Activated CD4-positive, alpha-beta T cell treated with anti-CD3 and anti-CD28 coated beads, Interleukin-2, Interleukin-6, amounts not matched to agents 100 ng/mL and 50 ng/mL, durations not matched to agents 16 hours and 8 hours (primary cell): ENCODE measurements at regions not wholly inside any gene's neighbourhood (a gene's known extent, or its start where the extent isn't known, plus 50 kb on each side); places are given as distances from the start of the nearest gene placed in this dataset.
"Not testable (repeated sequence)": the region's sequence is repeated elsewhere in the genome, so short reads cannot be mapped to it uniquely, and the experiment has no call there.

Experiments used
- DNase-seq: peaks from one replicate; pipeline ENCODE4 v3.0.0-alpha.2; 2020

DNA sequence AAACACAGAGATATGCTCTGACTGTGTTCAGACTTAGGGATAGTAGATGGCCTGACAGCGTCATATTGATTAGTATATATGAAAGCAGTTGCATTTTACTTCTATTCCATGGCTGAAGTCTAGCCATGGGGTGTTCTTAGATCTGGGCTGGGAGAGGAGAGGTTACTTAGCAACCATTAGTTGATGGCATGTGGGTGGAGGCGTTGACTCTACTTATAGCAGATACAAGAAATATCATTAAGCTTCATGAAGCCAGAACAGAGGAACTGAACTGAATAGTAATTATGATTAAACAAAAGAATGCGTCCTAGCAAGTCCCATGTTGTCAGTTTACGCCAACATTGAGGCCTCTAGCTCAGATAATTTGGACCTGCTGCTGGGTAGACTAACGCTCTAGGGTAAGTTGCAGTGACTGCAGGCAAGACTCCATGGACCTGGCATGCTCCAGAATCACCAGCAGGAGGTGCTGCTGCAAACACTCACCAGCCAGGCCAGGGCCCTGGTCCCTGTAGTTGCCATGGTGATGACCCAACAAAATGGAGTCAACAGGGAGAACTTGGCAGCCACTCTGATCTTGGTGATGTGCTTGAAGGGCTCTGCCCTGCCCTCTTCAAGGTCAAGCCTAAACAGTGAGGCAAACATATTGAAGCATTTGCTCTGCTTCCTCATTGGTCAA lies 477.3 kb downstream of the PREX1 start:
- DNase-seq = peak; percentile 15

- DNase-seq = no peak
Measured at GRCh38 chr20:48349656-48350055, 478.1 kb downstream of the PREX1 start.

GRCh38 chr20:48348022-48348421 lies 479.8 kb downstream of the PREX1 start:
- no peak for DNase-seq

DNA sequence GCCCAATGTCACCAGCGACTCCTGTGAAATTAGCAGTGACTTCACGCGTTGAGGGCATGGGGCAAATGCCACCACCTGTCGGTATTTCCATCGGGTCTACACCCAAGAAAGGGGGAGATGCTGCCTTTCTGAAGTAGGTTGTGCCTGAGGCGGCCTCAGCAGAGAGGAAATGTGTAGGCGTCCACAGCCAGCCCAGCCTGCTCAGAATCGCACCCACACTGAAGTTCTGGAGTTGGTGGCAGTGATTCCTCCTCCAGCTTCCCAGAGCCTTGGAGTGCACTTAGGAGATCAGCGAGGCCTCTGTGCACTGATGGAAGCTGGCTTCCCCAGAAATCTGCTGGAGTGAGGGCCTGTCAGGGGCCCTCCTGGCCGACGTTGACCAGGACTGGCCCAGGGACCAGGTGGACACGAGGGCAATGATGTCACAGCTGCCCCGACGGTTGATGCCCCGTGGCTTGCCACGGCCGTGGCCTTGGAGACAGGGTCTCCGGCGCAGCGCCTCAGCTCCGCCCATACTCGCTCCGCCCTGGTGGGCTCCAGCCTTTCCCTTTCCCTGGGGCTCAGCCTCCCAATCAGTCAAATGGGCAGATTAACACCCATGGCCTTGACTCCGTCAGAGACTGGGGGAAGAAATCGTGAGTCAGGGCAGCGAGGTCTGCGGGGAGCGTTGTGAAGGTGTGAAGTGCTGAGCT lies 484.8 kb downstream of the PREX1 start:
- no peak for DNase-seq

- no peak for DNase-seq
Measured at GRCh38 chr20:48340883-48341281, 486.9 kb downstream of the PREX1 start.

DNA sequence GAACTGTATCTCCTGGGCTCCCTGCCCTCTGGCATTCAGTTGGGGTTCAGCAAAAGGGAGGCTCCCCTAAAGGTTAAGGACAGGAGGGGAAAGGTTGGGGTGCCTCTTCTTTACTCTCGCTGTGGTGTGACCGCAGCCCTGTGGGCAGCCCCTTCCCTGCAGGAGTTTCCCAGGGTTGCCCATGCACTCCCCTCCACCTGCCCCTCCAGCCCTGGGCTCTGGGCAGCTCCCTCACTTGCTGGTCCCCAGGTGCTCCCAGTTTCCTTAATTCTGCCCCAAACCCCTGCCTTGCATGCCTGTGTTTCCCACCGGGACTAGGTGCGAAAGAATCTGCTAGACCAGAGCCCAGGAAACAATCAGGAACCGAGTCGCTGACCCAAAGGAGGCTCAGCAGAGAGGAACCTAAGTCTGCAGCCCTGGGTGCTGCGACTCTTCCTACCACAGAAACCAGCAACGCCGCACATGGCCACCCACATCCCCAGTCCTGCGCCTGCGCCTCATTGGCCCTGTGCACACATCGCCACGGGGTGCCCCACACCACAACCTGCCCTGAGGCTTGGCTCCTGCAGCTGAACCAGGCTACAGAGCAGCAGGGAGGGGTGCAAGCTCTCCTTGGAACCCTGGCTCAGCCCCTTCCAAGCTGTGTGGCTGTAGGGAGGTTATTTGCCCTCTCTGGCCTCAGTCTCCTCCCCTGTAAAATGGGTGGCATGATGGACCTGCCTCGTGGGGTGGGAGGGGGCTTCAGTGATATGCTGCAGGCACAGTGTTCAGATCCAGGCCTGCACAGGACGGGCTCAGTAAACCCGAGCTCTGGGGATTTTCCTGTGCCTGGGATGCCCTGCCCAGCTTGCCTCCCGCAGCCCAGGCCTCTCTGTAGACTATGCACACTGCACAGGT lies 487.6 kb downstream of the PREX1 start:
- peak; percentile 18 for DNase-seq

- DNase-seq = no peak
Measured at GRCh38 chr20:48339190-48339985, 488.4 kb downstream of the PREX1 start.

DNA sequence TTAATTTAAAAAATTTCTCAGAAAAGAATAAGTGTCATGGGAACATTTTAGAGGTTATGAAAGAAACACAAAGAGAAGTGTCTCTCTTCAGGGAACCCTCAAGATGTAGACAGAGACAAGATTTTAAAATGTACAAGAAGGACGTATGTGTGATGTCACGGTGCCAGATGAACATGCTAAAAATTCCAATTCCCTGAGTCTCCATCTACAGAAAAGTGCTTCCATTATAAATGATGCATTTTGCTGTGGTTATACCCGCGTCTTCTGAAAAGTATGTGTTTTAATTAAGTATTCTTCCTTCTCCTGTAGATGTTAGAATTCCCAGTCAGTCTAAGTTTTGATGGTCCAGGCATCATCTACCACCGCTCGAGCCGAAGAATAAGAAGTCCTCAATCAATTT lies 489.1 kb downstream of the PREX1 start:
- no peak for DNase-seq

GRCh38 chr20:48336597-48336996 lies 491.2 kb downstream of the PREX1 start:
- no peak for DNase-seq

DNA sequence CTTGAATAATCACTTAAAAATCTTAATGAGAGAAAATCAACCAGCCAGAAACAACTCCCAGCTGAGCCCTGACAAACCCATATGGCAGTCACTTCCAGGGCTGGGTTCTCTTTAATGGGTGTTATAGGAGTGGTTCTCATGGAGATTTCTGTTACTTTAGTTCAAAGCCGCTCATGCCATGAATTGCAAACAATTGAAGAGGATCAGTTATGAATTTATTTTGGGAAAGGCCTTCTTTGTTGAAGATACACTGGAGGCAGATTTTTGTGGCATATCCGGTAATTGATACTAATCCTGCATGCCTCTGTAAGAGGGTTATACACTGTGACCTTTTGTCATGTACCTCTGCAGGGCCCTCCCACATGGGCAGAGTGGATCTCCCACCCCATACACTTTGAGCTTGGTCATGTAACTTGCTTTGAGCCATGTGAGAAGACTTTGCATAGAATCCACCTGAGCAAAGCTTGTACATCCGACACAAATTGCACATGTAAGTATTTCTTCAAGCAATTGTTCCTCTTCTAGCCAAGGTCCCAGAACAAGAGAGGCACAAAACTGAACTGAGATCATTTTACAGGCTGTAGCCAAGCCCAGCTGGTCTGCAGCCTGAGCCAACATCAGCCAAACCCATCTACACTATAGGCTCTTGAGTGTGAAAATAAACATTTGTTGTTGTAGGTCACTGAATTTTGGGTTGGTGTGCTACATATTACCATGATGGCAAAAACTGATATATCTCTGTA lies 492.3 kb downstream of the PREX1 start:
- DNase-seq = no peak

GRCh38 chr20:48333707-48334106 lies 494.1 kb downstream of the PREX1 start:
- DNase-seq = no peak

- DNase-seq = no peak
Measured at GRCh38 chr20:48332555-48332954, 495.2 kb downstream of the PREX1 start.

DNA sequence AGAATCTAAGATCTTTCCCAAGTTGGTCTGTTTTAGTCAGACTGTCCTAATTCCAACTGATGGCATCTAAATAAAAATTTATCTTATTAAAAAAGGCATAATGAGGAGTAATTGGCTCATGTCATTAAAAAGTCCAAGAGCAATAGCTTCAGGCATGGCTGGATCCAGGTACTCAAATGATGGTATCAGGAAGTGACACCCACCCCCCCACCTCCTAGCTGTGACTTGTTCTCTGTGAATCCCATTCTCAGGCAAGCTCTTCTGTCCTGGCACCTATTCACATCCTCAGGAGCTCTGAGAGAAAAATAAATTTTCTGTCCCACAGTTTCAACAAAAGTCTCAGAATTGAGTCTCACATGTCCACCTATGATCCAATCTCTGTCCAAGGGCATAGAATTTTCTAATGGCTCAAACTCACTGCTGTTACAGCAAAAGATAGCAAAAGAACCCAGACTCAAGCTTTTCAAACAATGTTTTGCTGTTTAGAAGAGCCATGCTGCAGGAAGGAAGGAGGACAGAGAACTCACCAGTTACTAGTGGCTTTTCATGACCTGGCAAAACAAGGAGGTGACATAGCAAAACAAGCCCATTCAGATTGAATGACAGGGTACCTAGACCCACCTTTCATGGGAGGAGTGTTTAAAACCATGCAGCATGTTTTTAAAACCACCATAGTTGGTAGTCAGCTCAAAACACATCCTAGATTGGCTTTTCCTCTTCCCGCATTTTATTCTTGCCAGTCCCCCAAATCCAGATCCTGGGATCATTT lies 496.1 kb downstream of the PREX1 start:
- DNase-seq = no peak

DNA sequence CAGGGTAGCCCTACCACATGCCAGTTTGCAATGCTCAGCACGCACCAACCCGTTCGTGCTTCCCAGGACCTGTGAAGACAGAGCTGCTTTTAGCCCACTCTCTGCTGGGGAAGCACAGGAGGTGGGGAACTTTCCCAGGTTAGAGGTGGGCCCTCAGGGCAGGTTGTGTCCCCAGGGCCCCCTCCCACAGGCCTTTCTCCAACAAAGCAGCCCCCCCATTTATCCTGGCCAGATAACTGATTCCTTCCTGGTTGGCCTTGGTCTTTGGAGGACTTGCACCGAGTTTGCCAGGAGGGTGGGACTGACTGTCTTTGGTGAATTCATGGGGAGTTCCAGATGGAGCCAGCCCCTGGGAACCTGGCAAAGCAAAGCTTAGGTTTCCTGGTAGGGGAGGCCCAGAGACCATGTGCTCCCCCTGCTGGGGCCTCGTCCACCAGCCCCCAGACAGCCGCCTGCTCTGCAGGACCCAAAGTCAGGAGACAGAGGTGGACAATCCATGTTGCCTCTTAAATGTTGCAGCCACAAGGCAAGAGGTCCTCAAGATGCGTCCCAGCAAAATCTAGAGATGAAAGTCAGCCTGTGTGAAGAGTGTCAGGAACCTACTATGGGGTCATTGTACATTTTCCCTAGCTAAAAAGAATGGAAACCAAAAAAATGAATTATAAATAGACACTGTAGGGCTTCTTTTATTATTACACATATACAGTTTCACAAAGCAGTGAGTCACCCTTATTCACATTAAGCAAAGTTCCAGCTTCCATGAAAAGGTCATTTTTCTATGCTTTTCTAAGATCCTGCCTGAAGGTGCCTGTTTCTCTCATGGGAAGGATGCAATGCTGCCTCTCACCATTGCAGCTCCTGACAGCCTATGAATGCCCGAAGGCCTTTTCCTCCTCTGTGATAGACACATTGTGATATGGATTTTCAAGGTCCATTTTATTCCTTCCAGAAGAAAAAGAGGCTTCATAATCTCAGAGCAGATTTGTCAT lies 497.8 kb downstream of the PREX1 start:
- DNase-seq = no peak

DNA sequence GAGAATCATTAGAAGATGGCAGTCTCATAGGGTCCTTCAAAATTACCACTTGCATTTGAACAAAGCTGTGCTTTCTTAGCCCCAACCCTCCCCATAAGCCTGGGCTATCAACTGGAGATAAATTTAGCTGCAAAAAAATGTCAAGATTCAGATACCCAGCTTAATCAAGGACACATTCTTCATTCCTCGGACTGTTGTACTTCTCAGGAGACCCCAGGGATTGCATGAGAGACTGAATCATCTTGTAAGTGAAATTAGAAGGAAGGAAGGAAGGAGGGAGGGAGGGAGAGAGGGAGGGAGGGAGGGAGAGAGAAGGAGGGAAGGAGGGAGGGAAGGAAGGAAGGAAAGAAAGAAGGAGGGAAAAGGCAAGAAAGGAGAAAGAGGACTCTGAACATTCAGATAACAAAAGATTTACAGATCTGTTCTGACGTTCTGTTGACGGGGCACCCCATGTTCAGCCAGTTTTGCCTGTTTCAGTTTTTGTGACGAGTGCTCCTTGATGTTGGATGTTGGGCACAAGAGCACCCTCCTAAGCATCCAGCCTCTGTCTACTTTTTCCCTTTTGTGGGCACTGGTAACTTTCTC lies 498.7 kb downstream of the PREX1 start:
- no peak for DNase-seq

DNA sequence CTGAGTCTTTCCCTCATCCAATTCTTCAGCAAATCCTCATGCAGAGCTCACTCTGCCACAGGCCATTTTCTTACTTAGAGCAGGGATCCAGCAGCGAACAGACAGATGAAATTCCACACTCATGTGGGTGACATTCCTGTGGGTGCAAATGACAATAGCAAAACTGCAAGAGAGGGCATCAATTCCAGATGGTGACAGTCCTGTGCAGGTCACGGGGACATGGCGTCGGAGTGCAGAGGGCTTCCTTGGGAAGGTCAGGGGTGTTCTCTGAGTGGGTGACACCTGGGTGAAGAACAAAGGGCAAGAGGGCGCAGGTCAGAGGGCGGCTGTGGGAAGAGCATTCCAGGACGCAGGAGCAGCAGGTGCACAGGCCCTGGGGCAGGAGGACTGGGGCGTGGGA lies 500.0 kb downstream of the PREX1 start:
- DNase-seq = not testable (repeated sequence)

DNA sequence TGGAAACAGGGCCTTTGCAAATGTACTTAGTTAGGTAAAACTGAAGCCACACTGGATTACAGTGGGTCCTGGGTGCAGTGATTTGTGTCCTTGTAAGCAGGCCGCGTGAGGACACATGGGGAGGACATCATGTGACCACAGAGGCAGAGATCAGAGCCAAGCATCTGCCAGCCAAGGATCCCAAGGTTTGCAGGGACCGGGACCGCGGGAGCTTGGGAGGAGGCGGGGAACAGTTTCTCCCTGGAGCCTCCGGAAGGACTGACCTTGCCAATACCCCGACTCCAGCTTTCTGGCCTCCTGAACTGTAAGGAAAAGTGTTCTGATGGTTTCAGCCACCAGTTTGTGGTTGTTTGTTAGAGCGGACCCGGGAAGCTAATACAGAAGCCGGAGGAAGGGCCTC lies 500.9 kb downstream of the PREX1 start:
- DNase-seq = no peak

DNA sequence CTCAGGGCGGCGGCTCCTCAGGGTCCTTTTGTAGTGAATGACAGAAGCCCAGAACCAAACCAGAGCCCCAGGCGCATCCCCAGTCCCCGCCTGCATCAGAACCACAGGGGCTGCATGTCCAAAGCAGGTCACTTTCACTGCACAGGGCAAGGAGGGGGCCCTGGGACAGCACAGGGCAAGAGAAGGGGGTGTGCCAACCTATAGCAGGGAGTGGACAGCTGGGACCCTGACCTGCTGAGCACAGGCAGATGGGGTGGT lies 501.4 kb downstream of the PREX1 start:
- DNase-seq = no peak

- no peak for DNase-seq
Measured at GRCh38 chr20:48325656-48326433, 502.0 kb downstream of the PREX1 start.
